ENCODE measurements at regions not wholly inside any gene's neighbourhood (a gene's known extent, or its start where the extent isn't known, plus 50 kb on each side); places are given as distances from the start of the nearest gene placed in this dataset.

GRCh38 chr6:81940451-81940985, 188.0 kb upstream of the TENT5A start:
- no peak for TF ChIP-seq CTCF (tag by site-specific recombination; IDR thresholded peaks at IDR 0.05)
- no peak for TF ChIP-seq ZFHX2 (tag by site-specific recombination; conservative IDR thresholded peaks at IDR 0.05)
- no peak for TF ChIP-seq ZNF561 (tag by site-specific recombination; IDR thresholded peaks at IDR 0.05; ENCODE audit: borderline replicate concordance)
- no peak for TF ChIP-seq ZNF211 (tag by site-specific recombination; IDR thresholded peaks at IDR 0.05; ENCODE audit: low read depth)
- no peak for TF ChIP-seq ZNF518A (tag by site-specific recombination; conservative IDR thresholded peaks at IDR 0.05; ENCODE audit: low read depth)
- no peak for TF ChIP-seq ZNF449 (tag by site-specific recombination; IDR thresholded peaks at IDR 0.05)
- TF ChIP-seq ZNF416 (tag by site-specific recombination; IDR thresholded peaks at IDR 0.05) = no peak

Data from HEK293 (cell line).